DOHH2 (cell line): ENCODE measurements at regions not wholly inside any gene's neighbourhood (a gene's known extent, or its start where the extent isn't known, plus 50 kb on each side); places are given as distances from the start of the nearest gene placed in this dataset.

Experiments used
- CTCF ChIP-seq: fragments of 200-600 bp; sonication (generic); IDR thresholded peaks from one replicate; pipeline ENCODE4 v1.5.1; 2014; ENCODE audit warnings: antibody characterized with exemption, mild to moderate bottlenecking, low read depth, low read length; ENCODE audit not compliant: poor library complexity, severe bottlenecking
- EZH2phosphoT487 ChIP-seq: fragments of 200-600 bp; sonication (generic); IDR thresholded peaks from 2 replicates; pipeline ENCODE4 v1.6.1; 2017; ENCODE audit warnings: borderline replicate concordance, mild to moderate bottlenecking, antibody characterized with exemption, low read length, moderate library complexity, mixed read lengths

GRCh38 chrX:116031331-116031730 lies 139.2 kb upstream of the AGTR2 start:
- TF ChIP-seq EZH2phosphoT487 (no peak), CTCF (no peak)
